H9 (cell line): ENCODE measurements at regions not wholly inside any gene's neighbourhood (a gene's known extent, or its start where the extent isn't known, plus 50 kb on each side); places are given as distances from the start of the nearest gene placed in this dataset.

Experiments
- DNase-seq: peaks from one replicate; pipeline ENCODE4 v3.0.0-alpha.2; 2017
- H2AFZ ChIP-seq: one replicate; pipeline ENCODE4 v1.6.1; 2013; ENCODE audit warnings: mild to moderate bottlenecking, low read length, control low read depth, moderate library complexity
- H2AK5ac ChIP-seq: 2 replicates; pipeline ENCODE4 v1.6.1; 2013; ENCODE audit warnings: low read length, control low read depth, mixed read lengths; ENCODE audit not compliant: insufficient read length
- H2BK120ac ChIP-seq: one replicate; pipeline ENCODE4 v1.6.1; 2013; ENCODE audit warnings: low read depth, mild to moderate bottlenecking, low read length, control low read depth, inconsistent platforms; ENCODE audit not compliant: poor library complexity, severe bottlenecking
- H2BK12ac ChIP-seq: 2 replicates; pipeline ENCODE4 v1.6.1; 2013; ENCODE audit warnings: low read length, control low read depth, mixed read lengths, low read depth; ENCODE audit not compliant: insufficient read length
- H2BK15ac ChIP-seq: 2 replicates; pipeline ENCODE4 v1.6.1; 2013; ENCODE audit warnings: low read depth, low read length, control low read depth
- H2BK20ac ChIP-seq: one replicate; pipeline ENCODE4 v1.6.1; 2013; ENCODE audit warnings: low read depth, mild to moderate bottlenecking, low read length, control low read depth, inconsistent platforms; ENCODE audit not compliant: poor library complexity, severe bottlenecking
- H2BK5ac ChIP-seq: 2 replicates; pipeline ENCODE4 v1.6.1; 2013; ENCODE audit warnings: low read length, control low read depth, mixed read lengths; ENCODE audit not compliant: insufficient read length
- H3K14ac ChIP-seq: 2 replicates; pipeline ENCODE4 v1.6.1; 2013; ENCODE audit warnings: low read length, control low read depth; ENCODE audit not compliant: insufficient read depth
- H3K18ac ChIP-seq: 2 replicates; pipeline ENCODE4 v1.6.1; 2013; ENCODE audit warnings: low read depth, mild to moderate bottlenecking, mixed read lengths, low read length, control low read depth; ENCODE audit not compliant: insufficient read length
- H3K23ac ChIP-seq: 2 replicates; pipeline ENCODE4 v1.6.1; 2013; ENCODE audit warnings: low read length, control low read depth, mixed read lengths, low read depth; ENCODE audit not compliant: insufficient read length
- H3K23me2 ChIP-seq: 2 replicates; pipeline ENCODE4 v1.6.1; 2013; ENCODE audit warnings: low read depth, mild to moderate bottlenecking, mixed read lengths, low read length, control low read depth; ENCODE audit not compliant: insufficient read length, poor library complexity, severe bottlenecking
- H3K27ac ChIP-seq: 2 replicates; pipeline ENCODE4 v1.5.1; 2013; ENCODE audit warnings: low read length, control low read depth, mixed read lengths, low read depth; ENCODE audit not compliant: insufficient read length
- H3K27me3 ChIP-seq: 2 replicates; pipeline ENCODE4 v1.6.1; 2013; ENCODE audit warnings: low read length, control low read depth, inconsistent platforms; ENCODE audit not compliant: insufficient read depth
- H3K4ac ChIP-seq: 2 replicates; pipeline ENCODE4 v1.6.1; 2013; ENCODE audit warnings: low read depth, mild to moderate bottlenecking, control low read depth, inconsistent platforms, low read length, moderate library complexity
- H3K4me1 ChIP-seq: 2 replicates; pipeline ENCODE4 v1.6.1; 2013; ENCODE audit warnings: low read length, control low read depth, inconsistent platforms; ENCODE audit not compliant: insufficient read depth
- H3K4me2 ChIP-seq: 2 replicates; pipeline ENCODE4 v1.6.1; 2013; ENCODE audit warnings: low read length, control low read depth, mixed read lengths; ENCODE audit not compliant: insufficient read length, insufficient read depth
- H3K56ac ChIP-seq: 2 replicates; pipeline ENCODE4 v1.6.1; 2013; ENCODE audit warnings: low read depth, mild to moderate bottlenecking, mixed read lengths, low read length, control low read depth; ENCODE audit not compliant: insufficient read length
- H3K79me1 ChIP-seq: 2 replicates; pipeline ENCODE4 v1.6.1; 2013; ENCODE audit warnings: low read depth, mild to moderate bottlenecking, moderate library complexity, low read length, control low read depth, inconsistent platforms; ENCODE audit not compliant: insufficient read depth, poor library complexity, severe bottlenecking
- H3K79me2 ChIP-seq: 2 replicates; pipeline ENCODE4 v1.6.1; 2013; ENCODE audit warnings: low read length, control low read depth, inconsistent platforms; ENCODE audit not compliant: insufficient read depth
- H3K9ac ChIP-seq: 2 replicates; pipeline ENCODE4 v1.6.1; 2013; ENCODE audit warnings: low read length, control low read depth, mixed read lengths; ENCODE audit not compliant: insufficient read length; ENCODE audit errors: extremely low read depth
- H3K9me3 ChIP-seq: one replicate; pipeline ENCODE4 v1.6.1; 2013; ENCODE audit warnings: low read depth, low read length, inconsistent platforms; ENCODE audit not compliant: control insufficient read depth
- H3T11ph ChIP-seq: one replicate; pipeline ENCODE4 v1.6.1; 2013; ENCODE audit warnings: mild to moderate bottlenecking, low read length, control low read depth, inconsistent platforms
- H4K20me1 ChIP-seq: one replicate; pipeline ENCODE4 v1.6.1; 2013; ENCODE audit not compliant: control insufficient read depth, insufficient read length, insufficient read depth
- H4K5ac ChIP-seq: 2 replicates; pipeline ENCODE4 v1.6.1; 2013; ENCODE audit warnings: low read depth, mild to moderate bottlenecking, mixed read lengths, low read length, control low read depth; ENCODE audit not compliant: insufficient read length
- H4K8ac ChIP-seq: replicated peaks from 2 replicates; pipeline ENCODE4 v1.6.1; 2013; ENCODE audit warnings: low read length, control low read depth, mixed read lengths, low read depth; ENCODE audit not compliant: insufficient read length
- H4K91ac ChIP-seq: 2 replicates; pipeline ENCODE4 v1.6.1; 2013; ENCODE audit warnings: low read depth, mild to moderate bottlenecking, moderate library complexity, mixed read lengths, low read length, control low read depth; ENCODE audit not compliant: insufficient read length
- H3K27ac Mint-ChIP-seq, 3 experiments: 2 replicates in 2 of 3; 3 replicates in 1 of 3; pipeline ENCODE4 v1.8.0; 2020 to 2021; ENCODE audit warnings: mixed read lengths in 3 of 3, mild to moderate bottlenecking in 1 of 3, moderate library complexity in 1 of 3
- H3K27me3 Mint-ChIP-seq: 2 replicates; pipeline ENCODE4 v1.8.0; 2021; ENCODE audit warnings: low read depth, mild to moderate bottlenecking, moderate library complexity, mixed read lengths
- H3K36me3 Mint-ChIP-seq, 3 experiments: 2 replicates in 2 of 3; 3 replicates in 1 of 3; pipeline ENCODE4 v1.8.0; 2020 to 2021; ENCODE audit warnings: low read depth in 3 of 3, mixed read lengths in 3 of 3; ENCODE audit not compliant: insufficient read depth in 1 of 3
- H3K4me1 Mint-ChIP-seq, 2 experiments: 2 replicates each; pipeline ENCODE4 v1.8.0; 2020; ENCODE audit warnings: mixed read lengths in 2 of 2
- H3K4me3 Mint-ChIP-seq, 2 experiments: 2 replicates in 1 of 2; 3 replicates in 1 of 2; pipeline ENCODE4 v1.8.0; 2020 to 2021; ENCODE audit warnings: mild to moderate bottlenecking in 2 of 2, mixed read lengths in 2 of 2, moderate library complexity in 1 of 2
- H3K9me3 Mint-ChIP-seq, 2 experiments: 2 replicates in 1 of 2; 3 replicates in 1 of 2; pipeline ENCODE4 v1.8.0; 2020; ENCODE audit warnings: mild to moderate bottlenecking in 2 of 2, mixed read lengths in 2 of 2, moderate library complexity in 1 of 2
- CTCF ChIP-seq: fragments of 200-600 bp; sonication (generic); conservative IDR thresholded peaks from 3 replicates; pipeline ENCODE4 v1.8.0; 2021; ENCODE audit warnings: antibody characterized with exemption, mild to moderate bottlenecking
- WGBS: extraction: QIAGEN DNeasy Blood & Tissue Kit; methylation state at CpG from one replicate; pipeline ENCODE4 v1.1.7; 2013; ENCODE audit warnings: missing lambda C conversion rate, low lambda C conversion rate, mixed read lengths; ENCODE audit not compliant: insufficient read length; ENCODE audit errors: extremely low coverage; 5-methylcytosine and 5-hydroxymethylcytosine counted together

DNA sequence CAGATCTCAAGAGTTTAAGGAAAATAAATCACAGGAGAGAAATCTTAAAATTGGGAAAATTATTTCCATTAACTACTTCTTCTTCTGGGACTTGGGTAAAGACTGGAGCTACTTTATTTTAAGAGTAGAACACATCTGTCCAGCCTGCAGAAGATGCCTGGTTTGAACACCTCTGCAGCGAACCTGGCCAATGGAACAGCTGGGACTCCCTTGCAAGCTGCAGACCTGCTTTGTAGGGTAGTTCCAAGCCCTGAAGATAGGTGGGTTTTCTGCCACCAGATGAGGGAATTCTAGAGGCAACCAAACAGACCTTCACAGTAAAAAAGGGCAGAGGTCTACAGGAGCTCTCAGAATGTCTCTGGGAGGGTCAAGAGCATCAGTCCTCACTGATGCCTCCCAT, 86.5 kb upstream of the CACNA1E start:
- Histone ChIP-seq H2BK15ac (no peak overlapping the region), H4K91ac (no peak overlapping the region), H3K9me3 (no peaks in the 10 kb centered on the region), H3K23me2 (no peaks in the 10 kb centered on the region), H3K79me2 (no peaks in the 10 kb centered on the region), H2BK5ac (no peak overlapping the region), H4K5ac (no peak overlapping the region), H2AFZ (no peak overlapping the region), H3K14ac (no peak overlapping the region), H2BK12ac (no peak overlapping the region), H3K23ac (no peak overlapping the region), H3K4me1 (no peaks in the 10 kb centered on the region), H4K20me1 (no peaks in the 10 kb centered on the region), H4K8ac (no peak overlapping the region), H2BK20ac (no peak overlapping the region), H3K9ac (no peak overlapping the region), H2BK120ac (no peak overlapping the region), H3K4me2 (no peak overlapping the region), H3K27ac (no peak overlapping the region), H3K27me3 (no peaks in the 10 kb centered on the region), H3K56ac (no peak overlapping the region), H3K18ac (no peak overlapping the region), H3K79me1 (no peaks in the 10 kb centered on the region), H2AK5ac (no peak overlapping the region), H3K4ac (no peak overlapping the region), H3T11ph (no peak overlapping the region)
- H3K27me3 Mint-ChIP-seq, result no peaks in the 10 kb centered on the region; the same call in 1 of the 2 replicates
- H3K36me3 Mint-ChIP-seq, result no peaks in the 10 kb centered on the region
- H3K4me1 Mint-ChIP-seq, result peaks cover 0 to under 1% of the 10 kb centered on the region in 2 experiments; a peak in 2 of 4 replicates
- no peak overlapping the region for H3K27ac Mint-ChIP-seq
- WGBS, result no CpG with 5 or more reads among the region's 1 CpG
- no peak for TF ChIP-seq CTCF
- no peak overlapping the region for H3K4me3 Mint-ChIP-seq
- no peaks in the 10 kb centered on the region for H3K9me3 Mint-ChIP-seq
- no peak for DNase-seq
